OCI-LY7 (cell line): ENCODE measurements at regions not wholly inside any gene's neighbourhood (a gene's known extent, or its start where the extent isn't known, plus 50 kb on each side); places are given as distances from the start of the nearest gene placed in this dataset.

Source experiments
- BruUV-seq: library from RNA; stranded (reverse); fragments of 400-500 nt; replicated peaks from 2 replicates; lab custom pipeline; 2021; lab: Mats Ljungman, UMichigan
- CTCF ChIA-PET: fragments of 300-600 bp; sonication (Branson Sonifier 250); formaldehyde crosslinking; loops from one replicate; lab custom pipeline; 2022; ENCODE audit warnings: antibody characterized with exemption; ENCODE audit not compliant: unreplicated experiment; lab: Charles Lee
- POLR2A ChIA-PET: fragments of 300-600 bp; sonication (Branson Sonifier 250); formaldehyde crosslinking; loops from one replicate; lab custom pipeline; 2022; ENCODE audit warnings: antibody characterized with exemption; lab: Charles Lee
- DNase-seq: peaks from one replicate; pipeline ENCODE4 v3.0.0-alpha.2; 2015; ENCODE audit warnings: low spot score
- H2AFZ ChIP-seq: fragments of 200-600 bp; sonication (generic), shearing (Covaris generic); 2 replicates; pipeline ENCODE4 v1.6.1; 2014; ENCODE audit warnings: mild to moderate bottlenecking, antibody characterized with exemption, low read length, moderate library complexity
- H3K27ac ChIP-seq: fragments of 200-600 bp; sonication (generic); 2 replicates; pipeline ENCODE4 v1.5.1; 2014; ENCODE audit warnings: mixed run types, low read depth, mild to moderate bottlenecking, moderate library complexity, low read length, inconsistent platforms; ENCODE audit not compliant: poor library complexity, severe bottlenecking
- H3K36me3 ChIP-seq: fragments of 200-600 bp; sonication (generic); 2 replicates; pipeline ENCODE4 v1.6.1; 2014; ENCODE audit warnings: mild to moderate bottlenecking, antibody characterized with exemption, low read length, moderate library complexity, mixed read lengths; ENCODE audit not compliant: insufficient read depth
- H3K4me1 ChIP-seq: fragments of 200-600 bp; sonication (generic); 2 replicates; pipeline ENCODE4 v1.5.1; 2014; ENCODE audit warnings: mild to moderate bottlenecking, low read length; ENCODE audit not compliant: insufficient read depth, poor library complexity, severe bottlenecking
- H3K4me2 ChIP-seq: fragments of 200-600 bp; sonication (generic); 2 replicates; pipeline ENCODE4 v1.6.1; 2014; ENCODE audit warnings: mild to moderate bottlenecking, low read length
- H3K4me3 ChIP-seq: fragments of 200-600 bp; sonication (generic); 2 replicates; pipeline ENCODE4 v1.5.1; 2014; ENCODE audit warnings: mild to moderate bottlenecking, low read depth, low read length; ENCODE audit not compliant: poor library complexity, severe bottlenecking
- H3K79me2 ChIP-seq: fragments of 200-600 bp; sonication (generic); 2 replicates; pipeline ENCODE4 v1.6.1; 2016; ENCODE audit warnings: low read depth, mild to moderate bottlenecking, low read length, moderate library complexity, mixed read lengths; ENCODE audit not compliant: insufficient read depth
- H3K9me2 ChIP-seq: fragments of 200-600 bp; sonication (generic); 2 replicates; pipeline ENCODE4 v1.6.1; 2016; ENCODE audit warnings: mild to moderate bottlenecking, low read length, mixed read lengths; ENCODE audit not compliant: insufficient read depth
- H3K9me3 ChIP-seq: fragments of 200-600 bp; sonication (generic); 2 replicates; pipeline ENCODE4 v1.6.1; 2014; ENCODE audit warnings: mild to moderate bottlenecking, mixed run types, low read length, mixed read lengths
- H4K20me1 ChIP-seq: fragments of 200-600 bp; sonication (generic); 2 replicates; pipeline ENCODE4 v1.6.1; 2014; ENCODE audit warnings: mild to moderate bottlenecking, antibody characterized with exemption, low read length, moderate library complexity, mixed read lengths; ENCODE audit not compliant: insufficient read depth
- EZH2phosphoT487 ChIP-seq: fragments of 200-600 bp; sonication (generic); IDR thresholded peaks from 2 replicates; pipeline ENCODE4 v1.6.1; 2018; ENCODE audit warnings: low read depth, borderline replicate concordance, mild to moderate bottlenecking, mixed run types, antibody characterized with exemption, low read length, moderate library complexity, mixed read lengths
- intact Hi-C: fragments of 100-400 bp; cut with micrococcal nuclease; formaldehyde crosslinking; loops from one replicate; pipeline ENCODE4 v1.10.0; 2022; ENCODE audit not compliant: unreplicated experiment
- TF ChIP-seq, protein P1 (sequence below): fragments of 200-600 bp; sonication (generic); conservative IDR thresholded peaks from 2 replicates; pipeline ENCODE4 v1.5.1; 2014; ENCODE audit warnings: mild to moderate bottlenecking, antibody characterized with exemption, low read length, moderate library complexity, mixed read lengths

DNA sequence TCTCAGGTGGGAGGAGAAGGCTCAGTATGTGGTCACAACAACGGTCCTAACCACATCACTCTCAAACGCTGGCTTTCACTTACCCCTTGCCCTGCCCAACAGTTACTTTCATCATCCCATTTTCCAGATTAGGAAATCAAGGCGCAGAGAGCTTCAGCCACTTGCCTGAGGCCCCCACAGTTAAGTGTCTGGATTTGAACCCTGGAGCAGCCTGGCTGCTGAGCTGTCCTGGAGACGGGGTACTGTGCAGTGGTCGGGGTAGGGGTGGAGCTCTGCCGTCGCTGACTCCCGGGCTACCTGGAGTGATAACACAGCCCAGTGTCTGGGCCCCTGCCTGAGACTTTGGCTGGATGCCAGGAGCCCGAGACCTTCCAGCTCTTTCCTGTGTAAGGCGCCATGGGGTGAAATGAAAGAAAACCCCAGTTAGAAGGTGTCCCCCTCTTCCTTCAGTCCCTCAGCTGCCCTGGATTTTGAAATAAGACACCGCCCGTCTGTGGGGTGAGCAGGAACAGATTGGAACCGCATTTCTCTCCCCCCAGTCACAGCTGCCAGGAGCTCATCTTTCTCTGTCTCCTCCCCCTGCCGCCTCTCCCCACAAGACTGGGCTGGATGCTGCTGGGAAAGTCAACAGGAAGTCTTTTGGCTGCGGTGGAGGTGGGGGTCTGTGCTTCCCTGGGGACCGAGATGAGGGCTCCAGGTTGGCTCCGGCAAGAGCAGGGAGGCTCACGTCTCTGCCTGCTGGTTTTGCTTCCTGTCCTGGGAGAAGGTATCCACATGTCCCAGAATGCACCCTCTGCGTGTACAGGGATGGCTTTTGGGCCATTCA, 280.2 kb downstream of the SEC14L1 start:
- no peaks in the 10 kb centered on the region for H3K79me2 ChIP-seq
- TF ChIP-seq, protein P1, sequence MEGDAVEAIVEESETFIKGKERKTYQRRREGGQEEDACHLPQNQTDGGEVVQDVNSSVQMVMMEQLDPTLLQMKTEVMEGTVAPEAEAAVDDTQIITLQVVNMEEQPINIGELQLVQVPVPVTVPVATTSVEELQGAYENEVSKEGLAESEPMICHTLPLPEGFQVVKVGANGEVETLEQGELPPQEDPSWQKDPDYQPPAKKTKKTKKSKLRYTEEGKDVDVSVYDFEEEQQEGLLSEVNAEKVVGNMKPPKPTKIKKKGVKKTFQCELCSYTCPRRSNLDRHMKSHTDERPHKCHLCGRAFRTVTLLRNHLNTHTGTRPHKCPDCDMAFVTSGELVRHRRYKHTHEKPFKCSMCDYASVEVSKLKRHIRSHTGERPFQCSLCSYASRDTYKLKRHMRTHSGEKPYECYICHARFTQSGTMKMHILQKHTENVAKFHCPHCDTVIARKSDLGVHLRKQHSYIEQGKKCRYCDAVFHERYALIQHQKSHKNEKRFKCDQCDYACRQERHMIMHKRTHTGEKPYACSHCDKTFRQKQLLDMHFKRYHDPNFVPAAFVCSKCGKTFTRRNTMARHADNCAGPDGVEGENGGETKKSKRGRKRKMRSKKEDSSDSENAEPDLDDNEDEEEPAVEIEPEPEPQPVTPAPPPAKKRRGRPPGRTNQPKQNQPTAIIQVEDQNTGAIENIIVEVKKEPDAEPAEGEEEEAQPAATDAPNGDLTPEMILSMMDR, result no peak
- no peak for TF ChIP-seq EZH2phosphoT487
- H2AFZ ChIP-seq, result peak overlapping the region; percentile 6; the same call in 1 of the 2 replicates
- ChIA-PET POLR2A (interaction anchor here (0.6 to 2.2 kb wide), 14 partner anchors 8 to 274 kb away, joined by 3 to 8 read pairs (median 4); no protein-coding TSS in a partner anchor), CTCF (interaction anchor here (0.6 to 1.5 kb wide), 5 partner anchors 8 to 80 kb away, joined by 3 to 10 read pairs (median 7); no protein-coding TSS in a partner anchor)
- peaks cover 53% of the 10 kb centered on the region for H3K4me1 ChIP-seq
- peak; percentile 77 for DNase-seq
- H3K4me2 ChIP-seq, result peak overlapping the region; percentile 66
- H3K36me3 ChIP-seq, result no peaks in the 10 kb centered on the region
- H3K9me2 ChIP-seq, result no peaks in the 10 kb centered on the region
- no TSS peak for BruUV-seq
- peak overlapping the region; percentile 44 for H3K4me3 ChIP-seq
- no peaks in the 10 kb centered on the region for H3K9me3 ChIP-seq
- H4K20me1 ChIP-seq, result no peaks in the 10 kb centered on the region
- peak overlapping the region; percentile 65 for H3K27ac ChIP-seq
- intact Hi-C loops, result no loop called here

GRCh38 chr17:77421630-77421972, 280.8 kb downstream of the SEC14L1 start:
- H3K4me1 ChIP-seq, result peaks cover 57% of the 10 kb centered on the region
- no peak for TF ChIP-seq EZH2phosphoT487
- TF ChIP-seq, protein P1, result no peak
- DNase-seq, result no peak
- POLR2A ChIA-PET, result interaction anchor here (0.9 to 2.2 kb wide), 7 partner anchors 8 to 79 kb away, joined by 3 to 7 read pairs (median 4); no protein-coding TSS in a partner anchor
- CTCF ChIA-PET, result interaction anchor here (0.6 to 1.5 kb wide), 4 partner anchors 8 to 80 kb away, joined by 3 to 10 read pairs (median 7); no protein-coding TSS in a partner anchor
- peak overlapping the region; percentile 66 for H3K4me2 ChIP-seq
- H3K27ac ChIP-seq, result peak overlapping the region; percentile 65
- H3K9me3 ChIP-seq, result no peaks in the 10 kb centered on the region
- peak overlapping the region; percentile 44 for H3K4me3 ChIP-seq
- intact Hi-C loops, result no loop called here
- H3K36me3 ChIP-seq, result no peaks in the 10 kb centered on the region
- no peak overlapping the region; the same call in 1 of the 2 replicates for H2AFZ ChIP-seq
- H4K20me1 ChIP-seq, result no peaks in the 10 kb centered on the region
- H3K79me2 ChIP-seq, result no peaks in the 10 kb centered on the region
- H3K9me2 ChIP-seq, result no peaks in the 10 kb centered on the region
- BruUV-seq, result no TSS peak
